Prostate gland (tissue), 2 donors: ENCODE measurements at regions not wholly inside any gene's neighbourhood (a gene's known extent, or its start where the extent isn't known, plus 50 kb on each side); places are given as distances from the start of the nearest gene placed in this dataset.

Experiments used
- DNase-seq: peaks from one replicate; pipeline ENCODE4 v3.0.0-alpha.2; 2019; ENCODE audit warnings: low spot score
- H3K27ac ChIP-seq, 2 donors: fragments of 200-600 bp; sonication (generic); 2 replicates each; pipeline ENCODE4 v1.5.1; 2017 to 2019
- H3K27me3 ChIP-seq: fragments of 200-600 bp; sonication (generic); replicated peaks from 2 replicates; pipeline ENCODE4 v1.5.1; 2019; ENCODE audit not compliant: insufficient read depth
- H3K36me3 ChIP-seq, 2 donors: fragments of 200-600 bp; sonication (generic); 1 replicate in 1 of 2; 2 replicates in 1 of 2; pipeline versions ENCODE4 v1.5.1 to v1.8.1; 2017 to 2019
- H3K4me1 ChIP-seq: fragments of 200-600 bp; sonication (generic); replicated peaks from 2 replicates; pipeline ENCODE4 v1.5.1; 2019
- H3K4me3 ChIP-seq, 2 donors: fragments of 200-600 bp; sonication (generic); 2 replicates each; pipeline ENCODE4 v1.5.1; 2017 to 2019
- H3K9me3 ChIP-seq: fragments of 200-600 bp; sonication (generic); 2 replicates; pipeline ENCODE4 v1.5.1; 2017
- CTCF ChIP-seq, 4 experiments: fragments of 200-600 bp in 2 of 4; fragments of 450-650 bp in 2 of 4; sonication (generic) in 2 of 4; IDR thresholded peaks; 1 replicate in 3 of 4; 2 replicates in 1 of 4; pipeline ENCODE4 v1.5.1; 2016 to 2019; ENCODE audit warnings: antibody characterized with exemption in 4 of 4, mild to moderate bottlenecking in 2 of 4, moderate library complexity in 2 of 4
- POLR2A ChIP-seq: fragments of 450-650 bp; IDR thresholded peaks from one replicate; pipeline ENCODE4 v1.6.1; 2016; ENCODE audit warnings: antibody characterized with exemption, mild to moderate bottlenecking
- POLR2AphosphoS5 ChIP-seq: sonication (generic); formaldehyde crosslinking; IDR thresholded peaks from one replicate; pipeline ENCODE4 v1.6.1; 2017; ENCODE audit warnings: antibody characterized with exemption
- WGBS: methylation state at CpG from one replicate; pipeline ENCODE4 v1.1.5; 2018; 5-methylcytosine and 5-hydroxymethylcytosine counted together
- intact Hi-C: fragments of 100-400 bp; cut with DNase I; formaldehyde crosslinking; loops from one replicate; pipeline ENCODE4 v1.14.2; 2022

- DNase-seq = no peak
- H3K9me3 ChIP-seq = no peaks in the 10 kb centered on the region
- no peaks in the 10 kb centered on the region for H3K27me3 ChIP-seq
- intact Hi-C loops = no loop called here
- WGBS = 63% methylated on average over 3 of the region's 3 CpGs
- no peaks in the 10 kb centered on the region for H3K4me1 ChIP-seq
- no peak overlapping the region for H3K27ac ChIP-seq
- TF ChIP-seq POLR2A = no peak
- H3K36me3 ChIP-seq = no peaks in the 10 kb centered on the region
- no peak overlapping the region for H3K4me3 ChIP-seq
These were observed 562.9 kb upstream of the ADARB2 start for GRCh38 chr10:2300231-2300630.

- no peaks in the 10 kb centered on the region for H3K27me3 ChIP-seq
- TF ChIP-seq CTCF (IDR thresholded peaks at IDR 0.05) = no peak
- no peak for TF ChIP-seq POLR2A
- TF ChIP-seq POLR2AphosphoS5 = no peak
- H3K36me3 ChIP-seq = no peaks in the 10 kb centered on the region
- DNase-seq = no peak
- no peak overlapping the region for H3K27ac ChIP-seq
- 90% methylated on average over 6 of the region's 6 CpGs for WGBS
- no peaks in the 10 kb centered on the region for H3K4me1 ChIP-seq
- intact Hi-C loops = no loop called here
- no peaks in the 10 kb centered on the region for H3K9me3 ChIP-seq
- no peak overlapping the region for H3K4me3 ChIP-seq
These were observed 559.0 kb upstream of the ADARB2 start for GRCh38 chr10:2296179-2296891.

GRCh38 chr10:2294739-2295138 is 557.4 kb upstream of the ADARB2 start:
- no peak for DNase-seq
- H3K4me3 ChIP-seq = no peak overlapping the region
- TF ChIP-seq CTCF (IDR thresholded peaks at IDR 0.05) = no peak
- TF ChIP-seq POLR2A = no peak
- no peak for TF ChIP-seq POLR2AphosphoS5
- 64% methylated on average over 8 of the region's 8 CpGs for WGBS
- H3K4me1 ChIP-seq = no peaks in the 10 kb centered on the region
- no peaks in the 10 kb centered on the region for H3K9me3 ChIP-seq
- intact Hi-C loops = no loop called here
- no peaks in the 10 kb centered on the region for H3K27me3 ChIP-seq
- no peak overlapping the region for H3K27ac ChIP-seq
- H3K36me3 ChIP-seq = no peaks in the 10 kb centered on the region

GRCh38 chr10:2284071-2284470 is 546.7 kb upstream of the ADARB2 start:
- TF ChIP-seq POLR2AphosphoS5 = no peak
- TF ChIP-seq POLR2A = no peak
- no peak for TF ChIP-seq CTCF (IDR thresholded peaks at IDR 0.05)
- 58% methylated on average over 12 of the region's 12 CpGs for WGBS
- intact Hi-C loops = no loop called here

GRCh38 chr10:2282202-2282601 is 544.9 kb upstream of the ADARB2 start:
- Histone ChIP-seq H3K27me3 (no peaks in the 10 kb centered on the region), H3K4me1 (no peaks in the 10 kb centered on the region), H3K4me3 (no peak overlapping the region), H3K9me3 (no peaks in the 10 kb centered on the region), H3K36me3 (no peaks in the 10 kb centered on the region), H3K27ac (no peak overlapping the region)
- intact Hi-C loops = no loop called here
- WGBS = 54% methylated on average over 7 of the region's 7 CpGs
- no peak for DNase-seq
- TF ChIP-seq CTCF (IDR thresholded peaks at IDR 0.05) = no peak
- no peak for TF ChIP-seq POLR2AphosphoS5
- TF ChIP-seq POLR2A = no peak

More at GRCh38 chr10:2284071-2284470, 546.7 kb upstream of the ADARB2 start:
- no peak overlapping the region for H3K27ac ChIP-seq
- no peaks in the 10 kb centered on the region for H3K36me3 ChIP-seq
- H3K4me3 ChIP-seq = no peak overlapping the region
- no peaks in the 10 kb centered on the region for H3K9me3 ChIP-seq
- DNase-seq = no peak
- H3K27me3 ChIP-seq = no peaks in the 10 kb centered on the region
- H3K4me1 ChIP-seq = no peaks in the 10 kb centered on the region
